OCI-LY7 (cell line): ENCODE measurements at regions not wholly inside any gene's neighbourhood (a gene's known extent, or its start where the extent isn't known, plus 50 kb on each side); places are given as distances from the start of the nearest gene placed in this dataset.

Experiments used
- BruUV-seq: library from RNA; stranded (reverse); fragments of 400-500 nt; replicated peaks from 2 replicates; lab custom pipeline; 2021; lab: Mats Ljungman, UMichigan
- CTCF ChIA-PET: fragments of 300-600 bp; sonication (Branson Sonifier 250); formaldehyde crosslinking; loops from one replicate; lab custom pipeline; 2022; ENCODE audit warnings: antibody characterized with exemption; ENCODE audit not compliant: unreplicated experiment; lab: Charles Lee
- POLR2A ChIA-PET: fragments of 300-600 bp; sonication (Branson Sonifier 250); formaldehyde crosslinking; loops from one replicate; lab custom pipeline; 2022; ENCODE audit warnings: antibody characterized with exemption; lab: Charles Lee
- DNase-seq: peaks from one replicate; pipeline ENCODE4 v3.0.0-alpha.2; 2015; ENCODE audit warnings: low spot score
- H2AFZ ChIP-seq: fragments of 200-600 bp; sonication (generic), shearing (Covaris generic); 2 replicates; pipeline ENCODE4 v1.6.1; 2014; ENCODE audit warnings: mild to moderate bottlenecking, antibody characterized with exemption, low read length, moderate library complexity
- H3K27ac ChIP-seq: fragments of 200-600 bp; sonication (generic); 2 replicates; pipeline ENCODE4 v1.5.1; 2014; ENCODE audit warnings: mixed run types, low read depth, mild to moderate bottlenecking, moderate library complexity, low read length, inconsistent platforms; ENCODE audit not compliant: poor library complexity, severe bottlenecking
- H3K36me3 ChIP-seq: fragments of 200-600 bp; sonication (generic); 2 replicates; pipeline ENCODE4 v1.6.1; 2014; ENCODE audit warnings: mild to moderate bottlenecking, antibody characterized with exemption, low read length, moderate library complexity, mixed read lengths; ENCODE audit not compliant: insufficient read depth
- H3K4me1 ChIP-seq: fragments of 200-600 bp; sonication (generic); 2 replicates; pipeline ENCODE4 v1.5.1; 2014; ENCODE audit warnings: mild to moderate bottlenecking, low read length; ENCODE audit not compliant: insufficient read depth, poor library complexity, severe bottlenecking
- H3K4me2 ChIP-seq: fragments of 200-600 bp; sonication (generic); 2 replicates; pipeline ENCODE4 v1.6.1; 2014; ENCODE audit warnings: mild to moderate bottlenecking, low read length
- H3K4me3 ChIP-seq: fragments of 200-600 bp; sonication (generic); 2 replicates; pipeline ENCODE4 v1.5.1; 2014; ENCODE audit warnings: mild to moderate bottlenecking, low read depth, low read length; ENCODE audit not compliant: poor library complexity, severe bottlenecking
- H3K79me2 ChIP-seq: fragments of 200-600 bp; sonication (generic); 2 replicates; pipeline ENCODE4 v1.6.1; 2016; ENCODE audit warnings: low read depth, mild to moderate bottlenecking, low read length, moderate library complexity, mixed read lengths; ENCODE audit not compliant: insufficient read depth
- H3K9me2 ChIP-seq: fragments of 200-600 bp; sonication (generic); 2 replicates; pipeline ENCODE4 v1.6.1; 2016; ENCODE audit warnings: mild to moderate bottlenecking, low read length, mixed read lengths; ENCODE audit not compliant: insufficient read depth
- H3K9me3 ChIP-seq: fragments of 200-600 bp; sonication (generic); 2 replicates; pipeline ENCODE4 v1.6.1; 2014; ENCODE audit warnings: mild to moderate bottlenecking, mixed run types, low read length, mixed read lengths
- H4K20me1 ChIP-seq: fragments of 200-600 bp; sonication (generic); 2 replicates; pipeline ENCODE4 v1.6.1; 2014; ENCODE audit warnings: mild to moderate bottlenecking, antibody characterized with exemption, low read length, moderate library complexity, mixed read lengths; ENCODE audit not compliant: insufficient read depth
- CTCF ChIP-seq: fragments of 200-600 bp; sonication (generic); conservative IDR thresholded peaks from 2 replicates; pipeline ENCODE4 v1.5.1; 2014; ENCODE audit warnings: mild to moderate bottlenecking, antibody characterized with exemption, low read length, moderate library complexity, mixed read lengths
- EZH2phosphoT487 ChIP-seq: fragments of 200-600 bp; sonication (generic); IDR thresholded peaks from 2 replicates; pipeline ENCODE4 v1.6.1; 2018; ENCODE audit warnings: low read depth, borderline replicate concordance, mild to moderate bottlenecking, mixed run types, antibody characterized with exemption, low read length, moderate library complexity, mixed read lengths
- intact Hi-C: fragments of 100-400 bp; cut with micrococcal nuclease; formaldehyde crosslinking; loops from one replicate; pipeline ENCODE4 v1.10.0; 2022; ENCODE audit not compliant: unreplicated experiment

GRCh38 chr10:111579473-111579872, 502.6 kb downstream of the ADRA2A start:
- intact Hi-C loops = no loop called here
- Histone ChIP-seq H2AFZ (no peak overlapping the region), H3K9me2 (no peaks in the 10 kb centered on the region), H3K9me3 (no peaks in the 10 kb centered on the region), H4K20me1 (no peaks in the 10 kb centered on the region), H3K4me3 (no peak overlapping the region), H3K4me2 (no peak overlapping the region), H3K36me3 (no peaks in the 10 kb centered on the region), H3K4me1 (no peaks in the 10 kb centered on the region), H3K27ac (no peak overlapping the region), H3K79me2 (no peaks in the 10 kb centered on the region)
- BruUV-seq = no TSS peak
- TF ChIP-seq EZH2phosphoT487 (no peak), CTCF (no peak)
- DNase-seq = no peak
- CTCF ChIA-PET = no interaction called here
- POLR2A ChIA-PET = no interaction called here

GRCh38 chr10:111590703-111591102, 513.9 kb downstream of the ADRA2A start:
- ChIA-PET CTCF (no interaction called here), POLR2A (interaction anchor here (0.6 kb wide), 1 partner anchor 30 kb away, joined by 3 read pairs; no protein-coding TSS in a partner anchor)
- BruUV-seq = no TSS peak

More at GRCh38 chr10:111590703-111591102, 513.9 kb downstream of the ADRA2A start:
- no peak overlapping the region for H3K4me3 ChIP-seq
- TF ChIP-seq CTCF (no peak), EZH2phosphoT487 (no peak)
- H4K20me1 ChIP-seq = no peaks in the 10 kb centered on the region
- no peak overlapping the region for H2AFZ ChIP-seq
- no peak overlapping the region for H3K4me2 ChIP-seq
- no peaks in the 10 kb centered on the region for H3K4me1 ChIP-seq
- no peaks in the 10 kb centered on the region for H3K36me3 ChIP-seq
- H3K9me2 ChIP-seq = no peaks in the 10 kb centered on the region
- intact Hi-C loops = no loop called here
- DNase-seq = no peak
- no peaks in the 10 kb centered on the region for H3K79me2 ChIP-seq
- H3K27ac ChIP-seq = no peak overlapping the region
- H3K9me3 ChIP-seq = no peaks in the 10 kb centered on the region
